ENCODE measurements at regions not wholly inside any gene's neighbourhood (a gene's known extent, or its start where the extent isn't known, plus 50 kb on each side); places are given as distances from the start of the nearest gene placed in this dataset.

DNA sequence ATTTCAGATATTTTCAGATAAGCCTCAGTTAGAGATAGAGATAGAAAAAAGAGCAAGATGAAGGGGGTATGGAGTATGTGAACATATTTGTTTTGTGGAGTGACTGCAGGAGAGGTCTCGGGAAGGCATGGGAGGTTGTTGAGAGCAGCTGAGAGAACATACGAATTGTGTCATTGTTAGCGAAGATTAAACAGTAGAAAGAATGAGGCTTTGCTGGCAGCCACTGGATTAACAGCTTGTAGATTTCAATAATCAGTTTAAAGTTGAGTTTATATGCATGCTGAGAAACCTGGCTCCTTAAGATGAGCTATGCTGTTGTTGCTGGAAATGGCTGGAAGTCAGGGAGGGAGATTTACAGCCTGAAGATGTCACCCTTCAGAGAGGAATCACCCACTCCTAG, 100.9 kb upstream of the SORCS3 start:
- no peak overlapping the region for H3K4me2 ChIP-seq (ENCODE audit: low read length)
- no peaks in the 10 kb centered on the region for H3K9me2 ChIP-seq (ENCODE audit: insufficient read depth, low read length)
- H3K27ac ChIP-seq (ENCODE audit: low read depth, low read length, poor library complexity, severe bottlenecking): no peak overlapping the region
- no peaks in the 10 kb centered on the region for H3K9me3 ChIP-seq (ENCODE audit: low read length)
- TF ChIP-seq CTCF (conservative IDR thresholded peaks at IDR 0.05; ENCODE audit: low read length) (no peak), EZH2phosphoT487 (IDR thresholded peaks at IDR 0.05; ENCODE audit: borderline replicate concordance, low read depth, low read length) (no peak)
- H2AFZ ChIP-seq (ENCODE audit: low read length): no peak overlapping the region
- CTCF ChIA-PET (ENCODE audit: unreplicated experiment): no interaction called here
- H3K4me1 ChIP-seq (ENCODE audit: insufficient read depth, low read length, poor library complexity, severe bottlenecking): no peaks in the 10 kb centered on the region
- BruUV-seq (replicated peaks): no TSS peak
- POLR2A ChIA-PET: no interaction called here
- intact Hi-C loops (cut with micrococcal nuclease; ENCODE audit: unreplicated experiment): no loop called here
- H3K79me2 ChIP-seq (ENCODE audit: insufficient read depth, low read depth, low read length): no peaks in the 10 kb centered on the region
- no peaks in the 10 kb centered on the region for H4K20me1 ChIP-seq (ENCODE audit: insufficient read depth, low read length)
- DNase-seq (ENCODE audit: low spot score): no peak
- H3K36me3 ChIP-seq (ENCODE audit: insufficient read depth, low read length): no peaks in the 10 kb centered on the region
- H3K4me3 ChIP-seq (ENCODE audit: low read depth, low read length, poor library complexity, severe bottlenecking): no peak overlapping the region

- Histone ChIP-seq H3K4me2 (ENCODE audit: low read length) (no peak overlapping the region), H3K9me2 (ENCODE audit: insufficient read depth, low read length) (no peaks in the 10 kb centered on the region), H3K36me3 (ENCODE audit: insufficient read depth, low read length) (no peaks in the 10 kb centered on the region), H2AFZ (ENCODE audit: low read length) (no peak overlapping the region), H3K4me3 (ENCODE audit: low read depth, low read length, poor library complexity, severe bottlenecking) (no peak overlapping the region), H3K27ac (ENCODE audit: low read depth, low read length, poor library complexity, severe bottlenecking) (no peak overlapping the region), H4K20me1 (ENCODE audit: insufficient read depth, low read length) (no peaks in the 10 kb centered on the region), H3K4me1 (ENCODE audit: insufficient read depth, low read length, poor library complexity, severe bottlenecking) (no peaks in the 10 kb centered on the region), H3K9me3 (ENCODE audit: low read length) (no peaks in the 10 kb centered on the region), H3K79me2 (ENCODE audit: insufficient read depth, low read depth, low read length) (no peaks in the 10 kb centered on the region)
- no peak for DNase-seq (ENCODE audit: low spot score)
- no TSS peak for BruUV-seq (replicated peaks)
- intact Hi-C loops (cut with micrococcal nuclease; ENCODE audit: unreplicated experiment): no loop called here
- CTCF ChIA-PET (ENCODE audit: unreplicated experiment): no interaction called here
- POLR2A ChIA-PET: no interaction called here
- TF ChIP-seq EZH2phosphoT487 (IDR thresholded peaks at IDR 0.05; ENCODE audit: borderline replicate concordance, low read depth, low read length) (no peak), CTCF (conservative IDR thresholded peaks at IDR 0.05; ENCODE audit: low read length) (no peak)
Observed at GRCh38 chr10:104541820-104542219, 99.3 kb upstream of the SORCS3 start.

DNA sequence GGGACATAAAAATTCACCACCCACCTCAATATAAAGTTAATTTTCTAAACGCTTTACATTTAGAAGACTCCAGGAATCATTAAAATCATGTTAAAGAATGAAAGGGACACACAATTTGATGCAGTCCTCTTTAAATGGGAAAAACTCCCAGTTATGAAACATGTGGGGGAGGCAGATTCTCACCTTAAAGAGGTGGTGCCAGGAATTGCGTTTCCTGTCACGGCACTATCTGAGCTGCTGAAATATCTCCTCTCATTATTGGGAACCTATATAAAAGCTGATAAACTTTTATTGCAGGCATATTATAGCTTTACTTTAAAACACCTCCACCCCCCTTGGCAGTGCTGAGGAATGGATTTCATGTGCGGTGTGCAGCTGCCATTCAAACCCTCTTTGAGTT, 94.8 kb upstream of the SORCS3 start:
- Histone ChIP-seq H3K4me3 (ENCODE audit: low read depth, low read length, poor library complexity, severe bottlenecking) (no peak overlapping the region), H3K36me3 (ENCODE audit: insufficient read depth, low read length) (no peaks in the 10 kb centered on the region), H4K20me1 (ENCODE audit: insufficient read depth, low read length) (no peaks in the 10 kb centered on the region), H3K27ac (ENCODE audit: low read depth, low read length, poor library complexity, severe bottlenecking) (no peak overlapping the region), H3K4me1 (ENCODE audit: insufficient read depth, low read length, poor library complexity, severe bottlenecking) (no peaks in the 10 kb centered on the region), H3K4me2 (ENCODE audit: low read length) (no peak overlapping the region), H3K9me3 (ENCODE audit: low read length) (no peaks in the 10 kb centered on the region), H3K9me2 (ENCODE audit: insufficient read depth, low read length) (no peaks in the 10 kb centered on the region), H3K79me2 (ENCODE audit: insufficient read depth, low read depth, low read length) (no peaks in the 10 kb centered on the region), H2AFZ (ENCODE audit: low read length) (no peak overlapping the region)
- TF ChIP-seq EZH2phosphoT487 (IDR thresholded peaks at IDR 0.05; ENCODE audit: borderline replicate concordance, low read depth, low read length): no peak
- TF ChIP-seq CTCF (conservative IDR thresholded peaks at IDR 0.05; ENCODE audit: low read length): no peak
- ChIA-PET CTCF (ENCODE audit: unreplicated experiment) (no interaction called here), POLR2A (no interaction called here)
- no peak for DNase-seq (ENCODE audit: low spot score)
- intact Hi-C loops (cut with micrococcal nuclease; ENCODE audit: unreplicated experiment): no loop called here
- no TSS peak for BruUV-seq (replicated peaks)
